Mesendoderm (in vitro differentiated cells): ENCODE measurements at regions not wholly inside any gene's neighbourhood (a gene's known extent, or its start where the extent isn't known, plus 50 kb on each side); places are given as distances from the start of the nearest gene placed in this dataset.
A peak's percentile ranks its signal among the peaks of the same experiment; 100 is the strongest.

Experiments used
- DNase-seq: peaks from one replicate; pipeline ENCODE4 v3.0.0; 2013
- H2AK5ac ChIP-seq: 2 replicates; pipeline ENCODE4 v1.6.1; 2013; ENCODE audit warnings: low read length, inconsistent platforms
- H2BK120ac ChIP-seq: 2 replicates; pipeline ENCODE4 v1.6.1; 2013; ENCODE audit warnings: low read depth, mild to moderate bottlenecking, low read length, moderate library complexity, mixed read lengths
- H2BK15ac ChIP-seq: replicated peaks from 2 replicates; pipeline ENCODE4 v1.6.1; 2013; ENCODE audit warnings: low read depth, mild to moderate bottlenecking, moderate library complexity
- H2BK5ac ChIP-seq: 2 replicates; pipeline ENCODE4 v1.6.1; 2013; ENCODE audit warnings: low read length, inconsistent platforms
- H3K18ac ChIP-seq: 2 replicates; pipeline ENCODE4 v1.6.1; 2013; ENCODE audit warnings: mild to moderate bottlenecking, low read length, mixed read lengths
- H3K23ac ChIP-seq: one replicate; pipeline ENCODE4 v1.6.1; 2013; ENCODE audit warnings: low read length
- H3K27ac ChIP-seq: 2 replicates; pipeline ENCODE4 v1.5.1; 2013; ENCODE audit warnings: low read depth, mild to moderate bottlenecking, inconsistent platforms, low read length, moderate library complexity
- H3K27me3 ChIP-seq: 2 replicates; pipeline ENCODE4 v1.6.1; 2013; ENCODE audit warnings: low read length, control low read depth, mild to moderate bottlenecking, inconsistent platforms; ENCODE audit not compliant: insufficient read depth, poor library complexity
- H3K36me3 ChIP-seq: 2 replicates; pipeline ENCODE4 v1.6.1; 2013; ENCODE audit warnings: low read length, inconsistent platforms; ENCODE audit not compliant: control insufficient read depth, insufficient read depth
- H3K4ac ChIP-seq: one replicate; pipeline ENCODE4 v1.6.1; 2013; ENCODE audit warnings: low read depth, mild to moderate bottlenecking, low read length, moderate library complexity
- H3K4me1 ChIP-seq: 2 replicates; pipeline ENCODE4 v1.6.1; 2013; ENCODE audit warnings: low read depth, low read length, inconsistent platforms; ENCODE audit not compliant: control insufficient read depth
- H3K4me2 ChIP-seq: 2 replicates; pipeline ENCODE4 v1.6.1; 2013; ENCODE audit warnings: low read length
- H3K4me3 ChIP-seq: 2 replicates; pipeline ENCODE4 v1.5.1; 2013; ENCODE audit warnings: mild to moderate bottlenecking, low read length
- H3K56ac ChIP-seq: one replicate; pipeline ENCODE4 v1.6.1; 2013; ENCODE audit warnings: low read length
- H3K79me1 ChIP-seq: 2 replicates; pipeline ENCODE4 v1.6.1; 2013; ENCODE audit warnings: low read length, inconsistent platforms
- H3K79me2 ChIP-seq: 2 replicates; pipeline ENCODE4 v1.6.1; 2013; ENCODE audit warnings: mild to moderate bottlenecking, low read length; ENCODE audit not compliant: control insufficient read depth, insufficient read depth
- H3K9ac ChIP-seq: 2 replicates; pipeline ENCODE4 v1.6.1; 2013; ENCODE audit warnings: low read length, inconsistent platforms
- H4K5ac ChIP-seq: one replicate; pipeline ENCODE4 v1.6.1; 2013; ENCODE audit warnings: low read length
- H4K8ac ChIP-seq: one replicate; pipeline ENCODE4 v1.6.1; 2013; ENCODE audit warnings: low read depth, mild to moderate bottlenecking, control low read depth, low read length, moderate library complexity
- WGBS: extraction: QIAGEN DNeasy Blood & Tissue Kit; methylation state at CpG from one replicate; pipeline ENCODE4 v1.1.7; 2013; ENCODE audit warnings: low lambda C conversion rate, missing lambda C conversion rate; ENCODE audit not compliant: insufficient coverage; ENCODE audit errors: extremely low coverage; 5-methylcytosine and 5-hydroxymethylcytosine counted together

DNA sequence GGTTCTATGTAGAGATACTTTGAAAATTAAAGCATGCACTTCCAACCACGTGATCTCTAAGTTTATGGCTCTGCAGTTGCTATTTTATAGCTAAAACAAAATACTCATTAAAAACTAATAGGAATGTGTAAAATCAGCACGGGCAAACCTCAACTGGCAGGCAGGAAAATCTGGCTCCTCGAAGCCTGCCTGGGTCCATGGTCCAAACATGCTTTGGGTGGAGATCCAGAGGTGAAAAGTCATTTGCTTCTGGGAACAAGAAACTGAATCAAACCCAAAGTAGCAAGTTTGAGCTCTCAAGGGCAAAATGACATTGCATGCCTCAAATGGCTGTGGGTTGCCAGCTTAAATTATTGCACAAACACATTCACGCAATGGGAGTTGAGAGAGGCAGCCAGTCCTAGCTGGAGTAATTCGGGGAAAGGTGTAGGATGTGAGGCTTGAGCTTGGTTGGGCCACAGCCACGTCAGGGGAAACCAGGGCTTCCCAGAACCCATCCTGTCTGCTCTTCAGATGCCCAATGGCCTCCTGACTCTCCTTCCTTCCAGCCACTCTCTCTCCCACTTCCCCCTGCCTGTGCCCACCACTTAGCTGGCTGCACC, 75.2 kb upstream of the LCLAT1 start:
- WGBS, result no CpG with 5 or more reads among the region's 6 CpGs
- H3K27ac ChIP-seq, result no peak overlapping the region

GRCh38 chr2:30372826-30373225, 74.2 kb upstream of the LCLAT1 start:
- no peak overlapping the region for H4K8ac ChIP-seq
- H3K23ac ChIP-seq, result no peak overlapping the region
- H3K4me2 ChIP-seq, result no peak overlapping the region
- no peaks in the 10 kb centered on the region for H3K27me3 ChIP-seq
- H3K4ac ChIP-seq, result no peak overlapping the region
- no peaks in the 10 kb centered on the region for H3K79me1 ChIP-seq
- no peaks in the 10 kb centered on the region for H3K36me3 ChIP-seq
- no peak overlapping the region for H2BK15ac ChIP-seq
- H3K56ac ChIP-seq, result no peak overlapping the region
- no peak overlapping the region for H3K27ac ChIP-seq
- H3K9ac ChIP-seq, result no peak overlapping the region
- H4K5ac ChIP-seq, result no peak overlapping the region
- DNase-seq, result no peak
- no peak overlapping the region for H3K4me3 ChIP-seq
- no peak overlapping the region for H2BK120ac ChIP-seq
- no peak overlapping the region for H3K18ac ChIP-seq
- no peak overlapping the region for H2BK5ac ChIP-seq
- no peak overlapping the region for H2AK5ac ChIP-seq
- no peaks in the 10 kb centered on the region for H3K4me1 ChIP-seq
- H3K79me2 ChIP-seq, result no peaks in the 10 kb centered on the region

More for the DNA sequence above, 75.2 kb upstream of the LCLAT1 start:
- no peak overlapping the region for H4K5ac ChIP-seq
- no peak overlapping the region for H2AK5ac ChIP-seq
- no peak overlapping the region for H3K18ac ChIP-seq
- no peak overlapping the region for H2BK120ac ChIP-seq
- H4K8ac ChIP-seq, result no peak overlapping the region
- H3K4me2 ChIP-seq, result no peak overlapping the region
- H3K4me3 ChIP-seq, result no peak overlapping the region
- no peak overlapping the region for H2BK5ac ChIP-seq
- H2BK15ac ChIP-seq, result no peak overlapping the region
- no peaks in the 10 kb centered on the region for H3K27me3 ChIP-seq
- no peak for DNase-seq
- H3K56ac ChIP-seq, result no peak overlapping the region
- no peaks in the 10 kb centered on the region for H3K79me2 ChIP-seq
- no peaks in the 10 kb centered on the region for H3K79me1 ChIP-seq
- no peaks in the 10 kb centered on the region for H3K4me1 ChIP-seq
- H3K23ac ChIP-seq, result no peak overlapping the region
- no peak overlapping the region for H3K4ac ChIP-seq
- no peak overlapping the region for H3K9ac ChIP-seq
- no peaks in the 10 kb centered on the region for H3K36me3 ChIP-seq

DNA sequence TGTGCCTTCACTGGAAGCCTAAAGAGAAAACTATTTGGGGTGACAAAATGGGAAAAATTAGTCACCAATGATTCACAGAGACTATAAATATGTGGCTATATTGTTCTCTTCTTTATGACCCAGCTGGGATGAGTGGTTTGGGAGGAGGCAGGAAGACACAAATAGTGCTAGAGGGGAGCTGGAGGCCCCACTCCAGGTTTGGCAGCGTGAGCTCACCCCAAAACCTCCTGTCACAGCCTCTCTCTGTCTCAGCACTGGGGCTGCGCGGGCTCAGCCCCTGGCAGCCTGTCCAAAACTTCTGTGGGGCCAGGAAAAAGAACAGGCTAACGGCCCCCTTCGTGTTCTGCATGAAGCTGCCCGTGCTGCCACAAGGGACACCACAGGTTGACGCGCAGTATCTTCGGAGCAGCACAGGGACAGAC, 73.2 kb upstream of the LCLAT1 start:
- no peak overlapping the region for H2AK5ac ChIP-seq
- no peak overlapping the region for H4K5ac ChIP-seq
- peak; percentile 19 for DNase-seq
- H2BK120ac ChIP-seq, result no peak overlapping the region
- H3K36me3 ChIP-seq, result no peaks in the 10 kb centered on the region
- no peak overlapping the region for H3K9ac ChIP-seq
- H3K27me3 ChIP-seq, result no peaks in the 10 kb centered on the region
- H3K79me2 ChIP-seq, result no peaks in the 10 kb centered on the region
- no peak overlapping the region for H3K4ac ChIP-seq
- no peak overlapping the region for H3K23ac ChIP-seq
- H4K8ac ChIP-seq, result no peak overlapping the region
- no peak overlapping the region for H3K4me3 ChIP-seq
- H3K56ac ChIP-seq, result no peak overlapping the region
- H2BK15ac ChIP-seq, result no peak overlapping the region
- no CpG with 5 or more reads among the region's 9 CpGs for WGBS
- H3K4me2 ChIP-seq, result no peak overlapping the region
- H3K18ac ChIP-seq, result no peak overlapping the region
- H2BK5ac ChIP-seq, result no peak overlapping the region
- no peak overlapping the region for H3K27ac ChIP-seq
- H3K79me1 ChIP-seq, result no peaks in the 10 kb centered on the region
- H3K4me1 ChIP-seq, result no peaks in the 10 kb centered on the region

GRCh38 chr2:30374380-30374779, 72.7 kb upstream of the LCLAT1 start:
- Histone ChIP-seq H3K27me3 (no peaks in the 10 kb centered on the region), H3K79me2 (no peaks in the 10 kb centered on the region), H3K79me1 (no peaks in the 10 kb centered on the region), H2BK5ac (no peak overlapping the region), H2BK120ac (no peak overlapping the region), H3K27ac (no peak overlapping the region), H3K56ac (no peak overlapping the region), H3K4me2 (no peak overlapping the region), H4K5ac (no peak overlapping the region), H2BK15ac (no peak overlapping the region), H3K4me3 (no peak overlapping the region), H3K4ac (no peak overlapping the region), H3K9ac (no peak overlapping the region), H3K36me3 (no peaks in the 10 kb centered on the region), H4K8ac (no peak overlapping the region), H3K18ac (no peak overlapping the region), H3K4me1 (no peaks in the 10 kb centered on the region), H2AK5ac (no peak overlapping the region), H3K23ac (no peak overlapping the region)
- WGBS, result 100% methylated on average over 1 of the region's 2 CpGs
- DNase-seq, result no peak

- Histone ChIP-seq H3K36me3 (no peaks in the 10 kb centered on the region), H3K27ac (no peak overlapping the region), H3K79me2 (no peaks in the 10 kb centered on the region), H2BK5ac (no peak overlapping the region), H3K4me2 (no peak overlapping the region), H2BK120ac (no peak overlapping the region), H3K23ac (no peak overlapping the region), H3K79me1 (no peaks in the 10 kb centered on the region), H3K18ac (no peak overlapping the region), H3K4me1 (no peaks in the 10 kb centered on the region), H4K8ac (no peak overlapping the region), H3K56ac (no peak overlapping the region), H2AK5ac (no peak overlapping the region), H3K4ac (no peak overlapping the region), H4K5ac (no peak overlapping the region), H3K9ac (no peak overlapping the region), H3K4me3 (no peak overlapping the region), H2BK15ac (no peak overlapping the region), H3K27me3 (no peaks in the 10 kb centered on the region)
- DNase-seq, result no peak
These were observed 71.1 kb upstream of the LCLAT1 start for GRCh38 chr2:30375915-30376314.

- no CpG with 5 or more reads among the region's 1 CpG for whole genome bisulfite sequencing
- H2AK5ac ChIP-seq, result no peak overlapping the region
These were observed 67.6 kb upstream of the LCLAT1 start for GRCh38 chr2:30379481-30379880.

More at GRCh38 chr2:30379481-30379880, 67.6 kb upstream of the LCLAT1 start:
- no peak overlapping the region for H3K27ac ChIP-seq
- DNase-seq, result no peak
- no peak overlapping the region for H2BK15ac ChIP-seq
- no peak overlapping the region for H3K9ac ChIP-seq
- no peaks in the 10 kb centered on the region for H3K79me2 ChIP-seq
- no peaks in the 10 kb centered on the region for H3K79me1 ChIP-seq
- no peak overlapping the region for H4K5ac ChIP-seq
- no peak overlapping the region for H3K18ac ChIP-seq
- no peak overlapping the region for H3K4me2 ChIP-seq
- H3K23ac ChIP-seq, result no peak overlapping the region
- H2BK120ac ChIP-seq, result no peak overlapping the region
- no peak overlapping the region for H2BK5ac ChIP-seq
- no peak overlapping the region for H4K8ac ChIP-seq
- H3K36me3 ChIP-seq, result no peaks in the 10 kb centered on the region
- no peak overlapping the region for H3K56ac ChIP-seq
- no peak overlapping the region for H3K4ac ChIP-seq
- H3K4me3 ChIP-seq, result no peak overlapping the region
- no peaks in the 10 kb centered on the region for H3K4me1 ChIP-seq
- H3K27me3 ChIP-seq, result no peaks in the 10 kb centered on the region
